ENCODE measurements at regions not wholly inside any gene's neighbourhood (a gene's known extent, or its start where the extent isn't known, plus 50 kb on each side); places are given as distances from the start of the nearest gene placed in this dataset.

GRCh38 chr18:39500306-39500705, 1934.7 kb upstream of the CELF4 start:
- TF ChIP-seq EZH2 (IDR thresholded peaks at IDR 0.05; ENCODE audit: insufficient read depth, low read length) (no peak), CTCF (IDR thresholded peaks at IDR 0.05; ENCODE audit: insufficient read depth, low read depth, low read length) (no peak)
